ENCODE measurements at regions not wholly inside any gene's neighbourhood (a gene's known extent, or its start where the extent isn't known, plus 50 kb on each side); places are given as distances from the start of the nearest gene placed in this dataset.
"Not testable (repeated sequence)": the region's sequence is repeated elsewhere in the genome, so short reads cannot be mapped to it uniquely, and the experiment has no call there.

GRCh38 chr14:85867450-85867849, 337.5 kb downstream of the FLRT2 start:
- peaks cover 7% of the 10 kb centered on the region for H3K27me3 Mint-ChIP-seq (ENCODE audit: low read depth, poor library complexity)
- no peak overlapping the region for H3K4me3 Mint-ChIP-seq
- TF ChIP-seq, protein P1, sequence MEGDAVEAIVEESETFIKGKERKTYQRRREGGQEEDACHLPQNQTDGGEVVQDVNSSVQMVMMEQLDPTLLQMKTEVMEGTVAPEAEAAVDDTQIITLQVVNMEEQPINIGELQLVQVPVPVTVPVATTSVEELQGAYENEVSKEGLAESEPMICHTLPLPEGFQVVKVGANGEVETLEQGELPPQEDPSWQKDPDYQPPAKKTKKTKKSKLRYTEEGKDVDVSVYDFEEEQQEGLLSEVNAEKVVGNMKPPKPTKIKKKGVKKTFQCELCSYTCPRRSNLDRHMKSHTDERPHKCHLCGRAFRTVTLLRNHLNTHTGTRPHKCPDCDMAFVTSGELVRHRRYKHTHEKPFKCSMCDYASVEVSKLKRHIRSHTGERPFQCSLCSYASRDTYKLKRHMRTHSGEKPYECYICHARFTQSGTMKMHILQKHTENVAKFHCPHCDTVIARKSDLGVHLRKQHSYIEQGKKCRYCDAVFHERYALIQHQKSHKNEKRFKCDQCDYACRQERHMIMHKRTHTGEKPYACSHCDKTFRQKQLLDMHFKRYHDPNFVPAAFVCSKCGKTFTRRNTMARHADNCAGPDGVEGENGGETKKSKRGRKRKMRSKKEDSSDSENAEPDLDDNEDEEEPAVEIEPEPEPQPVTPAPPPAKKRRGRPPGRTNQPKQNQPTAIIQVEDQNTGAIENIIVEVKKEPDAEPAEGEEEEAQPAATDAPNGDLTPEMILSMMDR (IDR thresholded peaks at IDR 0.05): peak; percentile 8
- no peak overlapping the region for H3K27ac Mint-ChIP-seq
- no peaks in the 10 kb centered on the region for H3K4me1 Mint-ChIP-seq
- no peaks in the 10 kb centered on the region for H3K9me3 Mint-ChIP-seq
- no peaks in the 10 kb centered on the region for H3K36me3 Mint-ChIP-seq (ENCODE audit: low read depth)
- no peak for DNase-seq

DNA sequence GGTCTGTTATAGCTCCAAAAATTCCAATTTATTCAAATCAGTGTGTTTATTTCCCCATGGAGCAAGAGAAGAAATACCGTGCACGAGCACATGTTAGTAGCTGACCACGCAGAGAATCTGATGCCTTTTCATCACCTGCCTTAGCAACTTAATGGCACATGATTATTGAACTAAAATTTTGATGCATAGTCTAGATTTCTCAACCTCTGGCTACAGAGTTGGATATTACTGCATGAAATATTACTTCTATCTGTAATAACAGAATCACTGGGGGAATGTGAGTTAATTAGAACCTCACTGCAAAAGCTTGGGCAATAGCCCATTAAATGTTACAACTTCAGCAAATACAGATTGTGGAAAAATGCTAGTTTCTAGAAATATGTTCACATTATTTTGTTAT, 335.8 kb downstream of the FLRT2 start:
- H3K9me3 Mint-ChIP-seq: no peaks in the 10 kb centered on the region
- H3K36me3 Mint-ChIP-seq (ENCODE audit: low read depth): no peaks in the 10 kb centered on the region
- no peak overlapping the region for H3K27ac Mint-ChIP-seq
- H3K27me3 Mint-ChIP-seq (ENCODE audit: low read depth, poor library complexity): peaks cover 7% of the 10 kb centered on the region
- H3K4me1 Mint-ChIP-seq: no peaks in the 10 kb centered on the region
- TF ChIP-seq, protein P1 (IDR thresholded peaks at IDR 0.05): no peak
- H3K4me3 Mint-ChIP-seq: no peak overlapping the region
- DNase-seq: no peak

DNA sequence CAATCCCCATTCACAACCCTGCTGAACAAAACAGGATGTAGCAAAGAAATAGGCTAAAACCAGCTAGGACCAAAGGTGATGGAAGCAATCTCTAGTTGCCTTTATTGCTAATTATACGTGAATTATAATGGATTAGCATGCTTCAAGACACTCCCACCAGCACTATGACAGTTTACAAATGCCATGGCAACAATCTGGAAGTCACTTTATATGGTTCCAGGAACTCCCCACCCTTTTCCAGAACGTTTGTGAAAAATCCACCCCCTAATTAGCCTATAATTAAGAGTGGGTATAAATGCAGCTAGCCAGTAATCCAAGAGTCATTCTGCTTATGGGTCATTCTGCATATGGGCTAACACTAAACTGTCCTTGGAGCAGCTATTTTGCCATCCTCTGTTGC, 328.7 kb downstream of the FLRT2 start:
- Mint-ChIP-seq H3K4me3 (no peak overlapping the region), H3K27me3 (ENCODE audit: low read depth, poor library complexity) (peaks cover 4% of the 10 kb centered on the region), H3K9me3 (no peaks in the 10 kb centered on the region), H3K27ac (no peak overlapping the region), H3K36me3 (ENCODE audit: low read depth) (no peaks in the 10 kb centered on the region), H3K4me1 (no peaks in the 10 kb centered on the region)
- no peak for DNase-seq
- TF ChIP-seq, protein P1 (IDR thresholded peaks at IDR 0.05): no peak

DNA sequence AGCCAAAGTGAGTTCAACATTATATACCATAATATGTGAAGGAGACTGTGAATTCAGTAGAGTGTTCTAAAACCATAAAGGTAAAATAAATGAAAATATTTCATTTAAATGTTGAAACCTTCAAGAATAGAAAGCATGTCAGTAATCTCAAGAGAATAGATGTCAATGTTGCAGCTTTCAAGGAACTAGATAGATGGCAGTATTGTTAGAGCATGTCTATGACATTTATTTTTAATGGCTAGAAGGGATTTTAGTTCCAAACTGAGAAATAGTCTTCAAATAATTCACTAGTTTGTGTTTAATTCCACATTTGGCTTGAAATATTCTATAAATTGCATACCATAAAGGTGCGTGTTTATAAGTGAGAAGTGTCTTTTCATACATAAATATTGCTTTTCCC, 326.5 kb downstream of the FLRT2 start:
- TF ChIP-seq, protein P1 (IDR thresholded peaks at IDR 0.05): no peak
- no peaks in the 10 kb centered on the region for H3K4me1 Mint-ChIP-seq
- H3K27ac Mint-ChIP-seq: no peak overlapping the region
- no peaks in the 10 kb centered on the region for H3K36me3 Mint-ChIP-seq (ENCODE audit: low read depth)
- H3K4me3 Mint-ChIP-seq: no peak overlapping the region
- H3K9me3 Mint-ChIP-seq: no peaks in the 10 kb centered on the region
- DNase-seq: no peak
- peaks cover 2% of the 10 kb centered on the region for H3K27me3 Mint-ChIP-seq (ENCODE audit: low read depth, poor library complexity)

GRCh38 chr14:85853996-85854526, 324.1 kb downstream of the FLRT2 start:
- H3K4me3 Mint-ChIP-seq: no peak overlapping the region
- H3K27ac Mint-ChIP-seq: peak overlapping the region; percentile 19
- no peaks in the 10 kb centered on the region for H3K4me1 Mint-ChIP-seq
- no peaks in the 10 kb centered on the region for H3K36me3 Mint-ChIP-seq (ENCODE audit: low read depth)
- no peak for DNase-seq
- peaks cover 2% of the 10 kb centered on the region for H3K27me3 Mint-ChIP-seq (ENCODE audit: low read depth, poor library complexity)
- H3K9me3 Mint-ChIP-seq: no peaks in the 10 kb centered on the region
- TF ChIP-seq, protein P1 (IDR thresholded peaks at IDR 0.05): no peak

GRCh38 chr14:85852906-85853305, 323.0 kb downstream of the FLRT2 start:
- Mint-ChIP-seq H3K27me3 (ENCODE audit: low read depth, poor library complexity) (peaks cover 2% of the 10 kb centered on the region), H3K9me3 (no peaks in the 10 kb centered on the region), H3K36me3 (ENCODE audit: low read depth) (no peaks in the 10 kb centered on the region), H3K27ac (no peak overlapping the region), H3K4me1 (no peaks in the 10 kb centered on the region), H3K4me3 (no peak overlapping the region)
- DNase-seq: no peak
- TF ChIP-seq, protein P1 (IDR thresholded peaks at IDR 0.05): no peak

- H3K9me3 Mint-ChIP-seq; H3K4me3 Mint-ChIP-seq; DNase-seq; H3K4me1 Mint-ChIP-seq; H3K27me3 Mint-ChIP-seq (ENCODE audit: low read depth, poor library complexity); H3K27ac Mint-ChIP-seq; H3K36me3 Mint-ChIP-seq (ENCODE audit: low read depth): not testable (repeated sequence)
Observed at GRCh38 chr14:85852123-85852522, 322.2 kb downstream of the FLRT2 start.

GRCh38 chr14:85830549-85830948, 300.6 kb downstream of the FLRT2 start:
- H3K27ac Mint-ChIP-seq; H3K4me1 Mint-ChIP-seq; H3K4me3 Mint-ChIP-seq; H3K9me3 Mint-ChIP-seq; DNase-seq; H3K36me3 Mint-ChIP-seq (ENCODE audit: low read depth); H3K27me3 Mint-ChIP-seq (ENCODE audit: low read depth, poor library complexity): not testable (repeated sequence)

- not testable (repeated sequence) for H3K36me3 Mint-ChIP-seq (ENCODE audit: low read depth); H3K4me1 Mint-ChIP-seq; H3K27me3 Mint-ChIP-seq (ENCODE audit: low read depth, poor library complexity); H3K9me3 Mint-ChIP-seq; H3K27ac Mint-ChIP-seq; H3K4me3 Mint-ChIP-seq; DNase-seq
Observed at GRCh38 chr14:85829601-85830000, 299.7 kb downstream of the FLRT2 start.

Measured in nephron progenitor cell (in vitro differentiated cells).